Natural killer cell treated with Interleukin-12 subunit alpha and Interleukin-12 subunit beta and Interleukin-15 and Interleukin-18, amount 100 ng/mL, for 72 hours (primary cell): ENCODE measurements at regions not wholly inside any gene's neighbourhood (a gene's known extent, or its start where the extent isn't known, plus 50 kb on each side); places are given as distances from the start of the nearest gene placed in this dataset.

Experiments used
- ATAC-seq, 2 donors: fragments of 150-1000 bp; cut with Tn5 transposase in 1 of 2; sonication (Bioruptor Pico), chemical (Tn5 transposase) in 1 of 2; 2 replicates each; pipeline ENCODE4 v1.10.0; 2021
- DNase-seq: peaks from one replicate; pipeline ENCODE4 v3.0.0; 2022; ENCODE audit warnings: low spot score
- H3K27ac Mint-ChIP-seq, 2 donors: 1 replicate in 1 of 2; 2 replicates in 1 of 2; pipeline ENCODE4 v1.8.0; 2022; ENCODE audit warnings: mixed read lengths in 2 of 2, mild to moderate bottlenecking in 1 of 2, moderate library complexity in 1 of 2
- H3K27me3 Mint-ChIP-seq, 2 donors: 1 replicate in 1 of 2; 2 replicates in 1 of 2; pipeline ENCODE4 v1.8.0; 2022; ENCODE audit warnings: mixed read lengths in 2 of 2
- H3K36me3 Mint-ChIP-seq: one replicate; pipeline ENCODE4 v1.8.0; 2022; ENCODE audit warnings: mixed read lengths
- H3K4me1 Mint-ChIP-seq, 2 donors: 1 replicate in 1 of 2; 2 replicates in 1 of 2; pipeline ENCODE4 v1.8.0; 2022; ENCODE audit warnings: low read depth in 2 of 2, mixed read lengths in 2 of 2, mild to moderate bottlenecking in 1 of 2
- H3K4me3 Mint-ChIP-seq: one replicate; pipeline ENCODE4 v1.8.0; 2022; ENCODE audit warnings: mixed read lengths
- H3K9me3 Mint-ChIP-seq: 2 replicates; pipeline ENCODE4 v1.8.0; 2022; ENCODE audit warnings: mixed read lengths

DNA sequence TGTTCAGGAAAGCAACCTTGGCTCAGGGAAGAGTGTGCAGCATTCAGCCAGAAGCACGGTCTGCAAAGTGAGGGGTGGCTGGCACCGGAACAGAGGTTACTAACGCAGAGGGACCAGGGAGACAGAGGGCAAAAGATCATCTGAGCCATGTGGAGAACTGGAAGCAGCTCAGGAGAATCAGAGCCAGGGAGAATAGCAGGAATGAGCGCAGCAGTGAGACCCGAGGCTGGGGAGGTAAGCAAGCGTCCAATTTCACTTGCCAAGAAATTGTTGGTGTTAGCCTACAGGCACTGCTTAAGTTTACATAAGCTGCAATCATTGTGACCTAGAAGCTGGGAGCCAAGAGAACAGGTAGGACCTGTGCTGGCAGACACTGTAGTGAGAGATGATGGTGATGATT, 372.6 kb upstream of the POU3F3 start:
- ATAC-seq, result no peak
- Mint-ChIP-seq H3K9me3 (peaks cover 6% of the 10 kb centered on the region), H3K4me1 (no peaks in the 10 kb centered on the region), H3K4me3 (no peak overlapping the region), H3K27ac (no peak overlapping the region), H3K36me3 (no peaks in the 10 kb centered on the region), H3K27me3 (peaks cover 0 to 2% of the 10 kb centered on the region in 2 donors)
- DNase-seq, result no peak

DNA sequence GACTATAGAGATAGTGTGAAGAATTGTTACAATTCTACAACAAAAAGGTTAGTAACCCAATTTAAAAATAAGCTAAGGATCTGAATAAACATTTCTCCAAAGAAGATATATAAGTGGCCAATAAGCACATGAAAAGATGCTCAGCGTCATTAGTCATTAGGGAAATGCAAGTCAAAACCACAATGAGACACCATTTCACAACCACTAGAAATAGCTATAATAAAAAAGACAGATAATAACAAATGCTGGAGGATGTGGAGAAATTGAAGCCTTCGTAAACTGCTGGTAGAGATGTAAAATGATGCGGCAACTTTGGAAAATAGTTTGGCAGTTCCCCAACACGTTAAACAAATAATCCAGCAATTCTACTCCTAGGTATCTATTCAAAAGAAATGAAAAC, 366.5 kb upstream of the POU3F3 start:
- H3K4me1 Mint-ChIP-seq, result no peaks in the 10 kb centered on the region
- DNase-seq (no peak), ATAC-seq (no peak)
- no peaks in the 10 kb centered on the region for H3K36me3 Mint-ChIP-seq
- peaks cover 9% of the 10 kb centered on the region for H3K9me3 Mint-ChIP-seq
- H3K4me3 Mint-ChIP-seq, result no peak overlapping the region
- H3K27ac Mint-ChIP-seq, result no peak overlapping the region
- peaks cover 0 to 5% of the 10 kb centered on the region in 2 donors for H3K27me3 Mint-ChIP-seq

DNA sequence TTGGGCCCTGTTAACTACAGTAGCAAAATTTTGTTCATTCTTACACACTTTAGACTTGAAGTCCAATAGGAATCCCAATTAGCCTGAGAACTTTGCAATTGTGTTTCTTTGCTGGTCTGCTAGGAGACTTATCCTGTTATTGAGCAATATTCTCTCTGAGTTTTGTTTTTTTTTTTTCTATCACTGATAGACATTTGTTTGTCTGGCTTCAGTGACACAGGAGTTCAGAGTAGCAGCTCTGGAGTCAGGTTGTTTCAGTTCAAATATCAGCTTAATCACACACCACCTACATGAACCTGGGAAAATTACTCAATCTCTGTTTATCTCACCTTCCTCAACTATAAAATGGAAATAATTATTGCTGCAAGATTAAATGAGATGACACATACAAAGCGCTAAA, 360.2 kb upstream of the POU3F3 start:
- no peak for ATAC-seq
- Mint-ChIP-seq H3K4me1 (no peaks in the 10 kb centered on the region), H3K9me3 (no peaks in the 10 kb centered on the region), H3K27me3 (peaks cover 4 to 11% of the 10 kb centered on the region in 2 donors), H3K4me3 (no peak overlapping the region), H3K27ac (no peak overlapping the region), H3K36me3 (no peaks in the 10 kb centered on the region)
- no peak for DNase-seq

DNA sequence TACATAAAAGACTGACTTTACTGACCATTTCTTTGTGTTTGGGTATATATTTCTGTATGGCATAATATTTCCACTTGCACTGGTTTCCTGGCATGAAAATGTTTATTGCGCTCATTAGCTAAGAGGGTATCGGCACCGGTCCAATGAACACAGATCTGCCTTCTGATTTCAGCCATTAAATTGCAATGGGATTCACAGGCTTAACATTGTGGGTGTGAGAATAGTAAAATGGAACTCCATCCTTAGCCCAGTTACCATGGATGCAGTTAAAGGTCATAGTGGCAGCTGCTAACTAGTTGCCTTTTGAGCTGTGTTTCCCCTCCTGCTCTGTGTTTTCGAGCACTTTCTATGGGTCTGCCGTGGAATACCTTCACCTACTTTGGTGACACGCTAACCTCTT, 352.6 kb upstream of the POU3F3 start:
- ATAC-seq, result no peak
- Mint-ChIP-seq H3K9me3 (no peaks in the 10 kb centered on the region), H3K36me3 (no peaks in the 10 kb centered on the region), H3K4me1 (no peaks in the 10 kb centered on the region), H3K27me3 (peaks cover 0 to 11% of the 10 kb centered on the region in 2 donors), H3K27ac (no peak overlapping the region), H3K4me3 (no peak overlapping the region)
- DNase-seq, result no peak

DNA sequence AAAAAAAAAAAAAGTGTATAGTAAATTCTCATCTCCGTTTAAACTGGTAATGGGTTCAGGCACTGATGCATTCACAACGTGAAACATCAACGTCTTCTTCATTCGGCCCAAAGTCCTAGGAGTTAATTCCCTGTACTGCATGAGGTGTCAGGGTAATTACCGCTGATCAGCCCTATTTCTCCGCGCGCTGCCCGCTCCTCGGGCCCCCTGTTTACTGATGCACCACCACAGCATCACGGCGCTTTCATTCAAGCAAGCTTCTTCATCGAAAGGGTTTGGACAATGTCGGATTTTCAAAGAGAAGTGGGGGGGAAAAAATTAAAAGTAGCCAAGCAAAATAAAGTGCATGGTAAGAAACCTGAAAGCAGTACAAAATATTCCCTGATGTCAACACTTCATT, 352.0 kb upstream of the POU3F3 start:
- H3K4me3 Mint-ChIP-seq, result no peak overlapping the region
- peaks cover 0 to 11% of the 10 kb centered on the region in 2 donors for H3K27me3 Mint-ChIP-seq
- no peak for ATAC-seq
- DNase-seq, result no peak
- no peaks in the 10 kb centered on the region for H3K4me1 Mint-ChIP-seq
- H3K9me3 Mint-ChIP-seq, result no peaks in the 10 kb centered on the region
- no peaks in the 10 kb centered on the region for H3K36me3 Mint-ChIP-seq
- no peak overlapping the region for H3K27ac Mint-ChIP-seq

DNA sequence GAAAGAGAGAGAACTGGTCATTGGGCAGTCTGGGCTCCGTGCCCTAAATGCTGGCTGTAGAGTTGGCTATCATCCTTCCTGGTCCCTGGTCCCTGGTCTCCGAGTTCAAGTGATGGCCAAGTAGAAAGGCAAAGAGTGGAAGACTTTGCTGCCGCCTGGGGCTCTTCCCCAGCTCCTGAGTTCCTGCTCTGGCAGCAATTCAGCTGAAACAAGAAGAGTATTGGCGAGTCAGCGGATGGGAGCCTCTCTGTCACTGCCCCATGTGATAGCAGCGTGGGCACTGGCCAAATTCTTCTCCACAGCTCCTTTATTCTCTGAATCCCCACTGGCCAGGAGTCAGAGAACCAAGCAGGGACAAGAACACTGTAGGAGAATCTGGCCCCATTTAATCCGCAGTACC, 351.0 kb upstream of the POU3F3 start:
- no peaks in the 10 kb centered on the region for H3K4me1 Mint-ChIP-seq
- no peaks in the 10 kb centered on the region for H3K36me3 Mint-ChIP-seq
- ATAC-seq (no peak), DNase-seq (no peak)
- H3K27ac Mint-ChIP-seq, result no peak overlapping the region
- no peak overlapping the region for H3K4me3 Mint-ChIP-seq
- H3K27me3 Mint-ChIP-seq, result peaks cover 0 to 3% of the 10 kb centered on the region in 2 donors
- no peaks in the 10 kb centered on the region for H3K9me3 Mint-ChIP-seq

DNA sequence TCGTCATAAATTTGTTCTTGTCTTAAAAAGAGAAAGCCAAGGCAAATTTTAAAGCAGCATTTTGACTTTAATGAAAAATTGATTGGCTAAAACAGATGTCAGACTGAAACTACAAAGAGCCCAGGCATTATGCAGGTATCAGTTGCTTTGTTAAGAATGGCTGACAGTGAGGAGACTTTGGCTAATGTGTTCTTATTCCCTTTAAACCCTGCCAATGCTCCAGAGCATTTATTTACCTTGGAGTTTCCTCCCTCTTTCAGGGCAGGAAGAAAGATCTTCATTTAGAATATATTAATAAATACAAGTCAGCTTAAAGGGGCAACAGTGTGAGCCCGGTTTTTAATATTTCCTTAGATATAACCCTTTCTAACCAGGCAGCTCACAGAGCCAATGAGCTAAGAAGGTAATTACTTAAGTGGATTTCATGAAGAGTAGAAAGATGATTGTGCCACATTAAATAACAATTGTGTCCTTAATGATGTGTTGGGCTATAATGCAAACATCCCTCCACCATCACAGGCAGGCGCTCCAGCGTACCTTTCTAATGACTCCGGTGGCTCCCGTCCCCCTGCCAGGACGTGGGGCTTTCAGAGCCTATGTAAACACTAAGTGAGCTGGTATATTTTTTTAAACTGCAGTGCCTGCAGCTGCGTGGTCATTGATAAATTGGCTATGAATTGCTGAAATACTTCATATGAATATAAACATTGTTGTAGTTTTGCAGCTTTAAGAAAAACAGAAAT, 349.4 kb upstream of the POU3F3 start:
- Mint-ChIP-seq H3K4me1 (no peaks in the 10 kb centered on the region), H3K4me3 (no peak overlapping the region), H3K9me3 (no peaks in the 10 kb centered on the region), H3K27ac (no peak overlapping the region), H3K27me3 (no peaks in the 10 kb centered on the region), H3K36me3 (no peaks in the 10 kb centered on the region)
- no peak for DNase-seq
- ATAC-seq, result no peak

DNA sequence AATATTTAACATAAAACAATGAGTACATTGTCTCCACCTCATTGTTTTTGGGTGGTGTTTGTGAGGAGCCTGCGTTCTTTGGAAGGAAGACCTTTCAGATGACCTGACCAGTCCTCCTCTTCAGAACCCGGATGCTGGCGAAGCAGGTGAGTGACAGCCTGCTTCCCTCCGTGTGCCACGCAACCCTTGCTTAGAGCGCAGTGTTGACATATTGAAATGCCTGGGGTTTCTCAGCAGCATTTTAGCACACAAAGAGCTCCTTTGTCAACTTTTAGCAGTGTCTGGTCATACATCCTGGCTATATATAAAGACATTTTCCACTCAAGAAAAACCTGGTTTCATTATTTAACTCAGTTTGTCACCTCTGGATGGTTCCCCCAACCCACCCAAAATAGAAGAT, 335.7 kb upstream of the POU3F3 start:
- no peak for ATAC-seq
- Mint-ChIP-seq H3K36me3 (no peaks in the 10 kb centered on the region), H3K4me3 (no peak overlapping the region), H3K27ac (no peak overlapping the region), H3K27me3 (peaks cover 0 to 9% of the 10 kb centered on the region in 2 donors), H3K9me3 (peaks cover 6% of the 10 kb centered on the region), H3K4me1 (no peaks in the 10 kb centered on the region)
- DNase-seq, result no peak

DNA sequence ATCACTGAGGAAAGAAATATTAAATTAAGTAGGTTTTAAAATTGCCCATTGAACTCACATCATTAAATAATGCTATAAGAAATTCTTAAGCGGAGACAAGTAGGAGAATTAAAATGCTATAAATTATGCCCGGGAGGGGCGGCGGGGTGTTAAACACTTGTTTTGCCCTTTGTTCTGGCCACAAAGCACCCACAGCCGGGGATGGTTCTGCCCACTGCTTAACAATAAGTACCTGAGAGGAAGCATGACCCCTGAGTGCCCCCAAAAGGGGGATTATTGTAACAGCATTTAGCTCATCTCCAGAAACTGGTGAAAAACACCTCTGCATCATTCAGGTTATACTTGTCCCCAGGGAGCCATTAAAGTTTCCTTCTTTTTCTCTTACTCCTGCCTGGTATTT, 332.7 kb upstream of the POU3F3 start:
- H3K4me1 Mint-ChIP-seq, result no peaks in the 10 kb centered on the region
- DNase-seq (no peak), ATAC-seq (no peak)
- peaks cover 0 to 9% of the 10 kb centered on the region in 2 donors for H3K27me3 Mint-ChIP-seq
- H3K9me3 Mint-ChIP-seq, result peaks cover 6% of the 10 kb centered on the region
- no peak overlapping the region for H3K4me3 Mint-ChIP-seq
- no peaks in the 10 kb centered on the region for H3K36me3 Mint-ChIP-seq
- no peak overlapping the region for H3K27ac Mint-ChIP-seq

DNA sequence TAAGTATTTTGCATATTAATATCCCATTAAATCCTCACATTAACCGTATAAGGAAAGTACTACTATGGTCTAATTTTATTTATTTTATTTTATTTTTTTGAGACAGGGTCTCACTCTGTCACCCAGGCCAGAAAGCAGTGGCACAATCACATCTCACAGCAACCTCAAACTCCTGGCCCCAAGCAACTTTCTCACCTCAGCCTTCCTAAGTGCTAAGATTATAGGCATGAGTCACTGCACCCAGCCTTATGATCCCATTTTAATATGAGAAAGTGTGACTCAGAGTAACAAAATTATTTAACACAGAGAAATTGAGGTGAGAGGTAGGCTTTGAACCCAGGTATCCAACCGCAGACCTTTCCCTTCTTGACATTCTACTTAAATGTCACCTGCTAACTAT, 330.0 kb upstream of the POU3F3 start:
- Mint-ChIP-seq H3K9me3 (peaks cover 10% of the 10 kb centered on the region), H3K4me1 (no peaks in the 10 kb centered on the region), H3K36me3 (no peaks in the 10 kb centered on the region), H3K4me3 (no peak overlapping the region), H3K27me3 (peaks cover 0 to 9% of the 10 kb centered on the region in 2 donors), H3K27ac (no peak overlapping the region)
- ATAC-seq, result no peak
- no peak for DNase-seq

DNA sequence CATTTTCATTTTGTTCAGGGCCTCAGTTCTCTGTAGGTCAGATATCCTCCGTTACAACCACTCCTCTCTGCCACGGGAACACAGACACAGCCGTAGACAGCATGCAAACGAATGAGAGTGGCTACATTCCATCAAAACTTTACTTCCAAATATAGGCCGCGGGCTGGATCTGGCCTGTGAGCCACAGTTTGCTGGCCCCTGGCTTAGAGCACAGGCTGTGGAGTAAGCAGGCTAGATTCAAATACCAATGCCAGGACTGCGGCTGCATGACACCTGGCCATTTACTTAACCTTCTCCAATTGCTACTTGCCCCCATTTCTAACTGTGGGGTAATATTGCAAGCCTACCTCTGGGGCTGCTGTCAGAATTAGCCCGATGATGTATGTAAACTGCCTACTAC, 325.8 kb upstream of the POU3F3 start:
- Mint-ChIP-seq H3K27me3 (peaks cover 0 to 3% of the 10 kb centered on the region in 2 donors), H3K4me3 (no peak overlapping the region), H3K9me3 (peaks cover 4% of the 10 kb centered on the region), H3K4me1 (no peaks in the 10 kb centered on the region), H3K27ac (no peak overlapping the region), H3K36me3 (no peaks in the 10 kb centered on the region)
- ATAC-seq (no peak), DNase-seq (no peak)

DNA sequence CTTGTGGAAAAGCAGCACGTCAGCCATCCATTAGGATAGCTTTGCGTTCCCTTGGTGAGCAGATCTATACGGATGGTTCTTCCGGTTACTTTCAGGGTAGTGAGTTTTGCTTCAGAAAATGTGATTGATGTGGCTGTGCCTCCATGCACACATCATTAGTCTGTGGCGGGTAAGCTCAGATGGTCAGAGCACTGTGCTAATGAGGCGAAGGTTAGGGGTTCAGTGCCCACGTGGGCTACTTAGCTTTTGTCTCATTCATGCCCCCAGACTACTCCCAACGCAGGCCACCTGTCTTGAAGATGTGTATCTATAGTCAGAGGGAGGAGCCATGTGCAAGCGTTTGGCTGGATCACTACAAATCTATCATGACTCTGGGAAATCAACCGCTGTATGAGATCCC, 322.8 kb upstream of the POU3F3 start:
- Mint-ChIP-seq H3K27me3 (peaks cover 0 to 4% of the 10 kb centered on the region in 2 donors), H3K27ac (no peak overlapping the region), H3K36me3 (no peaks in the 10 kb centered on the region), H3K4me3 (no peak overlapping the region), H3K9me3 (peaks cover 4% of the 10 kb centered on the region), H3K4me1 (no peaks in the 10 kb centered on the region)
- DNase-seq (no peak), ATAC-seq (no peak)

DNA sequence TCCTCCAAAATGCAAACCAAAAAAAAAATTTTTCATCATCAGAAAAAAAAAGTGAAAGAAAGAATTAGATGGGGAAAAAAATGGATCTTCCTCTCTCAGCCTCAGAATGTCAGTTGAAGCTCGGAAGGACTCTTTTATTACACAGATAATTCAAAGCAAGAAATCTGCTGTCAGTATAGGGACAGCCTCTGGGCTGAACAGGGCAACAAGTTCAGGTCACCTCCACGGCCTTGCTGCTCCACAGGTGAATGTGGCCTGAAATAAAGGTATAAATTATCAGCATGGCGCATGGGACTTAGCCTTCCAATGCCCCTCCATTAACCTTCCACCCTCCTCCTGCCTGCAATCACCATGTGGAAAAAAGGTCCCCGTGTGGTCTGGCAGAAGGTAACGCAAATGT, 316.8 kb upstream of the POU3F3 start:
- Mint-ChIP-seq H3K4me1 (peaks cover 0 to 7% of the 10 kb centered on the region in 2 donors), H3K36me3 (no peaks in the 10 kb centered on the region), H3K4me3 (no peak overlapping the region), H3K27ac (no peak overlapping the region), H3K27me3 (peaks cover 0 to 4% of the 10 kb centered on the region in 2 donors), H3K9me3 (no peaks in the 10 kb centered on the region)
- ATAC-seq, result no peak
- no peak for DNase-seq

DNA sequence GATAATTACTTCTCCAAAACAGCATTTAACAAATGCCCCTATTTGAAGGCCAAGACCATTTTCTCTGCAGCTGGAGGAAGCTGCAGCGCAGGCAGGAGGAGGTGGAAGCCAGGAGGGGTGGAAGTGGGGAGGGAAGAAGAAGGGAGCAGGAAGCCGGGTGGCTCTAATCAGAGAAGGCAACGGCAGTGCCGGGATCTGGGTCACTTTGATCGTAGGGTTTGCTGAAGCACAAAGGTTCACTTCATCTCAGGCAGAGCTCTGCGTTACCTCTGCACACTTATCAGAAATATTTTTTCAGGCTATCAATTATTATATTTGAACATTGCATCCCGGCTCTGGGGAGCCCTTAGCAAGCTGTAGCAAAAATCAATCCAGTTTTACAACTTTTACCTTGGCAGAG, 315.8 kb upstream of the POU3F3 start:
- Mint-ChIP-seq H3K9me3 (no peaks in the 10 kb centered on the region), H3K27ac (no peak overlapping the region), H3K4me3 (no peak overlapping the region), H3K4me1 (peaks cover 0 to 7% of the 10 kb centered on the region in 2 donors), H3K27me3 (peaks cover 0 to 2% of the 10 kb centered on the region in 2 donors), H3K36me3 (no peaks in the 10 kb centered on the region)
- no peak for ATAC-seq
- no peak for DNase-seq

DNA sequence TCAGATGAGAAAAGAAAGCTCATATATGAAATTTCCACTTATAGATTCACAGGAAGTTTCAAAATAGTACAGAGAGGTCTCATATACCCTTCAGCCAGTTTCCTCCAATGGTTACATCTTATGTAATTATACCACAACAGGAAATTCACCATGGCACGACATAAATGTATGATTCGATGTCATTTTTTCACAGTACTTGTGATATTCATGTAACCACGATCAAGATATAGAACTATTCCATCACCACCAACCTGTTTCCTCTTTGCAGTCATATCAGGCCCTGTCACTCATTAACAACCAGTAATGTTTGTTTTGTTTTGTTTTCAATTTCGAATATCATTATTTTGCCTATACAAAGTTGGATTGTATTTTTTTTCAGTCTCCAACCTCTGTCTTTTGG, 314.3 kb upstream of the POU3F3 start:
- no peak overlapping the region for H3K27ac Mint-ChIP-seq
- H3K4me1 Mint-ChIP-seq, result peaks cover 0 to 7% of the 10 kb centered on the region in 2 donors
- H3K4me3 Mint-ChIP-seq, result no peak overlapping the region
- peaks cover 0 to 2% of the 10 kb centered on the region in 2 donors for H3K27me3 Mint-ChIP-seq
- DNase-seq, result no peak
- H3K36me3 Mint-ChIP-seq, result no peaks in the 10 kb centered on the region
- ATAC-seq, result peak; percentile 52 to 60
- no peaks in the 10 kb centered on the region for H3K9me3 Mint-ChIP-seq
